ENCODE measurements at regions not wholly inside any gene's neighbourhood (a gene's known extent, or its start where the extent isn't known, plus 50 kb on each side); places are given as distances from the start of the nearest gene placed in this dataset.

GRCh38 chr18:68462766-68463165 lies 252.1 kb downstream of the TMX3 start:
- TF ChIP-seq CTCF (IDR thresholded peaks at IDR 0.05; ENCODE audit: insufficient read depth, low read depth, low read length, missing control alignments), result no peak
- H3K4me3 ChIP-seq (ENCODE audit: low read depth, low read length), result no peak overlapping the region
- no peak for DNase-seq (ENCODE audit: low read depth)

GRCh38 chr18:68462148-68462547 lies 252.8 kb downstream of the TMX3 start:
- no peak for DNase-seq (ENCODE audit: low read depth)
- TF ChIP-seq CTCF (IDR thresholded peaks at IDR 0.05; ENCODE audit: insufficient read depth, low read depth, low read length, missing control alignments), result no peak
- H3K4me3 ChIP-seq (ENCODE audit: low read depth, low read length), result no peak overlapping the region

- no peak for TF ChIP-seq CTCF (IDR thresholded peaks at IDR 0.05; ENCODE audit: insufficient read depth, low read depth, low read length, missing control alignments)
- no peak overlapping the region for H3K4me3 ChIP-seq (ENCODE audit: low read depth, low read length)
- no peak for DNase-seq (ENCODE audit: low read depth)
Observed at GRCh38 chr18:68461481-68462018, 253.4 kb downstream of the TMX3 start.

- TF ChIP-seq CTCF (IDR thresholded peaks at IDR 0.05; ENCODE audit: insufficient read depth, low read depth, low read length, missing control alignments), result no peak
- no peak overlapping the region for H3K4me3 ChIP-seq (ENCODE audit: low read depth, low read length)
- DNase-seq (ENCODE audit: low read depth), result no peak
Observed at GRCh38 chr18:68459968-68460367, 254.9 kb downstream of the TMX3 start.

GRCh38 chr18:68456985-68457384 lies 257.9 kb downstream of the TMX3 start:
- TF ChIP-seq CTCF (IDR thresholded peaks at IDR 0.05; ENCODE audit: insufficient read depth, low read depth, low read length, missing control alignments), result no peak
- no peak for DNase-seq (ENCODE audit: low read depth)
- no peak overlapping the region for H3K4me3 ChIP-seq (ENCODE audit: low read depth, low read length)

- no peak overlapping the region for H3K4me3 ChIP-seq (ENCODE audit: low read depth, low read length)
- DNase-seq (ENCODE audit: low read depth), result no peak
Observed at GRCh38 chr18:68455229-68455603, 259.7 kb downstream of the TMX3 start.

More at GRCh38 chr18:68455229-68455603, 259.7 kb downstream of the TMX3 start:
- no peak for TF ChIP-seq CTCF (IDR thresholded peaks at IDR 0.05; ENCODE audit: insufficient read depth, low read depth, low read length, missing control alignments)
